Activated naive CD4-positive, alpha-beta T cell (primary cell): ENCODE measurements at regions not wholly inside any gene's neighbourhood (a gene's known extent, or its start where the extent isn't known, plus 50 kb on each side); places are given as distances from the start of the nearest gene placed in this dataset.
"Not testable (repeated sequence)": the region's sequence is repeated elsewhere in the genome, so short reads cannot be mapped to it uniquely, and the experiment has no call there.

ENCODE experiments used
- DNase-seq, 4 experiments: peaks; one replicate each; lab custom pipeline; 2025; lab: John Stamatoyannopoulos, UW

DNA sequence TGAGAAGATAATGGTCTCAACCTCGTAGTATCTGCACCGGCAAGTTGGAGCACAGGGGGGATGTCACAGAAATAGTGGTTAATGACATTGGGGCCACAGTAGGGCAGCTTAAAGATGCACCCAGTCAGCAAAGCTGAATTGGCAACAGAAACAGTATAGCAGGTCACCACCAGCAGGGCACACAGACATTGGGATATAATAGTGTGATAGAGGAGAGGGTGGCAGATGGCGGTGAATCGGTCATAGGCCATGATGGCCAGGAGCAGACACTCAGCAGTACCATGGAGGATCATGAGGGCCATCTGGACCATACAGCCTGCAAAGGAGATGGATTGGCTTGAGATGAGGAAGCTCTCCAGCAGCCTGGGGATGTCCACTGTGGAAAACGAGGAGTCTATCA lies 106.0 kb upstream of the OR9Q1 start:
- no peak for DNase-seq

DNA sequence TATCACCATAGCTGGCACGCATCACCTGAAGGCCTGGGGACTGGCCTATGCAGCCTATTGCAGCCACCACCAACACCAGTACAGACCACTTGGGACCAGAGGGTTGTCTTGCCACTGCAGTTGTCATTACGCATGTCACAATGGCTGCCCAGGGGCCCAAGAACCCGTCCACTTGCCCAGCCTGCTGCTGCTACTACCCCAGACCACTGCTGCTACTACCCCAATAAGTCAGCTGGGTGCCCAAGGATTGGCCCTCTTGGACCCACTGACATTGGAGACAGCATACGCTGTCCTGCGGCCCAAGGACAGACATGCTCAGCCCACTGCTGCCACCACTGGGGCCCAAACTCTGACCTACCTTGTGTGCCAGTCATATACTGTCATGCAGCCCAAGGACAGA lies 102.7 kb upstream of the OR9Q1 start:
- no peak for DNase-seq

DNA sequence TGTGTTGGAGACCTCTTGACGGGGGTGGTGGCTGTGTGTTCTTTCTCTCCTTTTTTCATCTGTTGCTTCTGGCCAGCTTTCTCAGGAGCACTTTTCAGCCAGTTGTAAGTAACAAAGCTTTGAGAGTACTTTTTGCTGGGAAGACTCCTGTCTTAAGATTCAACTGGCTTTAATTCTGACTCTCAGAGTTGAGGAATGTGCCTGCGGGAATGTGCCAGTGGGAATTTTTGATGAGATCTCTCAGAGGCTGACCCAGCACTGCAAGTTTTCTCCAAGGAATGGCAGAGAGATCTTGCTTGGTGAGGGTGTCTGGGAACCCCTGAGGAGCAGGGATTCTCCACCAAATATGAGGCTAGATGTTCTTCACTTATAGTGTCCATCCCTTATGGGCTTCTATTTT lies 91.6 kb upstream of the OR9Q1 start:
- no peak for DNase-seq

DNA sequence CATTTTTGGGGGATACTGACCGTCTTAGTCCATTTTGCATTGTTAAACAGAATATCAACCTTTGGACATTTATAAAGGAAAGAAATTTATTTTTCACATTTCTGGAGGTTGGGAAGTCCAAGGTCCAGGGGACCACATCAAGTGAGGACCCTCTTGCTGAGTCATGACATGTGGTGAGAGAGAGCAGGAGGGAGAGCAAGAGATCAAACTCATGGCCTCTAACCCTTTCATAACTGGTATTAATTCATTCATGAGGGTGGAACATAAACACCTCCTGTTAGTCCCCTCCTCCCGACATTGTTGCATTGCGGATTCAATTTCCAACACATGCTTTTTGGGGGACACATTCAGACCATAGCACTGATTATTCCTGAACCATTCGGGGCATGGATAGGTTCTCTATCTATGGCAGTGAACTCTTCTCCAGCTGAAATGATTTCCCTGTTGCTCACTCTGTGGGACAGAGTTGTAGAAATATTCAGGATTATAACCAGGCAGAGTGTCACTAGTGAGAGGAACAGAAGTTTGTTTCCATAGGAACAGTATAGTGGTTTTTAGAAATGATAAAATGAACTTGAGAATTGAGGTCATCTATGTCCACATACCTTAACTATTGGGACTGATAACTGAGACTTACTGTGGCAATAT lies 88.2 kb upstream of the OR9Q1 start:
- no peak for DNase-seq

DNA sequence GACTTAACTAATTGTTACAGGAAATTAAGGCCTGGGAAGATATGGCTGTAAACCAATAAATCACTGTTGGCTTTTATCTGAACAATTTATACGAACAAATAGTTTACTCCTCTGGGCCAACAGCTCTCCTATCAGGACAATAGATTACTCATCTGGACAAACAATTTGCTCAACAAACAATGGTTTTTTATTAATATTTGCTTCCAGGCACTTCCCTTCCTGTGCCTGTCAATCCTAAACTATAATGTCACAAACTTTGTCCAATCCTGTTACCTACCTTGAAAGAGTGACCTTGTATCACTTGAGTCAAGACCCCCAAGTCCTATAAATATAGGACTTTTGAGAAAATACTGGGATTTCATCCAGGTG lies 87.6 kb upstream of the OR9Q1 start:
- DNase-seq, result no peak

DNA sequence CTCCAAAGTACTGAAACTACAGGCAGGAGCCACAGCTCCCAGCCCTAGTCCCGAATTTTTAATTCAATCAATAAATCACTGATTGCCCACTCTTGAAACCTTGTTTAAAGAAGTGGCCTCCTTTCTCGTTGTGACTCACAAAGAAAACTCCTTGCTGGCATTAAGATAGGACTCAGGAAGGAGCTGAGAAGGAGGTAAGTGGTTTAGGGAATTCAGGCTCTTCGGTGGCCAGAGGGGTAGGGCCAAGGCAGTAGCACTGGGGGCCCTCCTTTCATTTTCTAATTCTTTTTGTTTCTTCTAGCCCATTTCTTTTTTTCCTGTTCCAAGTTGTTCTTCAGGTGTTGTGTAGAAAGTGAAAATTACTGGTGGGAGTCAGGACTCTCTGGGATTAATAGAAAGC lies 86.2 kb upstream of the OR9Q1 start:
- DNase-seq, result no peak

DNA sequence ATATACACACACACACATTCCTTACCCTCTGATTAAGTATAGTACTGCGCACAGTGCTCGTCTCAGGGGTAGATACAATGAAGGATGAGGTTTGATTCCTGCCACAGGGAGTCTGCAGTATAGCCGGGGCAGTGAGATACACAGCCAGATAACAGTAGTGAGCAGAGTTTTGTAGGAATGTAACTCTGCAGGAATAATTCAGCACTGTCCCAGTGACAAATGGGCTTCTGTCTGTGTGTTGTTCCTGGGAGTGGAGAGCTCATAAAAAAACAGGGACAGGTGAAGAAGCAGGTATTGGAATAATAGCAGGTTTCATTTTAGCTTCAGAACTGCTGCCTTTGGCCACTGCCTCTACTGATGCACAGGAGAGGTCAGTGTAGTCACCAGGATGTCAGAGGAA lies 85.3 kb upstream of the OR9Q1 start:
- no peak for DNase-seq

DNA sequence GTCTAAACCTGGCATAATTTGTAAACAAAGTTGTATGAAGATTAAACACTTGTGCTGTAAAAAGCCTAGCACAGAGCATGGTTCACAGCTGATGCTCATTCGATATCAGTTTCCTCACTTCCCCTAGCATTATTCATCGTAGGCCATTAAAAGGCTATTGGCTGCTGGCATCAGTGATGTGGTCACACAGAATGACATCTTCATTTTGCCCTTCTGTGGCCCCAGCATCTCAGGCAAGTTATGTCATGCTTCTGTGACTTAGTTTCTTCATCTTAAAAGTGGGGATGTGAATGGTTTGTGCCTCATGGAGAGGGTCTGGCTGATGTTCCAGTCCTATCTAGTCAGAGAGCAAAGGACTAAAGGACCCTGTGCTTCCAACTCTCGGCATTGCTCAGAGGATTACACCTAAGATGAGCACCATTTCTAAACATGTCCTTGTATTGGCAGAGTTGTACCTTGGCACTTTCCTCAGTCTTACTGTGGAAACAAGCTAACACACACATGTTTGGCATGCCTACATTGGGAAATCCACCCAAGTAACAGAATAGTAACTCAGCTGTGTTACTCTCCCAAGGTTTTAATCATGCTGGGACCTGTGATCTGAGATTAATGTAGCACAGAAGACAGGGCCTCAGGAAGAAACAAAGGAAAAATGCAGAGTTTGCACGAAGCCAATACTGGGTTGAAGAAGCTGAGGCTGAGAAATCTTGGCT lies 83.5 kb upstream of the OR9Q1 start:
- DNase-seq, result no peak

DNA sequence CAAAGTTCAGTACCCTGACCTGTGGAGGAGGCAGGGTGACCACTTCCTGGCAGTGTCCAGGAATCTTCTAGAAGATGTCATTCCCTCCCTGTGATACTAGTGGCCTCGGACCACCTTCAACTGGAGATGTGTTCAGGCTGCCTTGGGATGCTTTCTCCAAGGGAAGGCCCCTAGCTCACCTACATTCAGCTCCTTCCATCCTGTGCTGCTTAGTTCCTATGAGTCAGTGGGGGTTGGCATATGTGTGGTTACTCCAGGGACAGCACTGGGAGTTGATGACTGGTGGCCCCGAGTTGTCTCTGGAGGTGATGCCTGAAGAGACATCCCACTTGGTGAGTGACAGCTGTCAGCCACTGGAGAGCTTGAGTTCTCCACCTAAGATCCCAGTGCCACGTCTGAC lies 81.8 kb upstream of the OR9Q1 start:
- DNase-seq, result no peak

DNA sequence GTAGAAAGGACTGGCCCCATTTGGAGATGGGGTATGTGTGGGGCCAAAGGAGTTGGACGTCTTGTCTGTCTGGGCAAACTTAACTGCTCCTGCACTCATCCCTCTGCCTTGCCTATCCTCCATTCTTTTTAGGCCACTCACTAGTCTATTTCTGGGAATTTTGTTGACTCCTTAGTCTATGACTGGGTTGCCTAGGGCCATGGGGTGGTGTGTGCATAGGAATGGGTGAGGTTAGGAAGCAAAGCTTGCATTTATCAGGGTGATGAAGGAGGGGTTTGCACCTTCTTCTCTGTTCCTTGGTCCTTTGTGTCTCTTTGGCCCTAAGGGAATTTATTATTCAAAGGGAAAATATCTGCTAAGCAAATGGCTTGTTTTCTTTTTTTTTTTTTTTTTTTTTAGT lies 80.9 kb upstream of the OR9Q1 start:
- no peak for DNase-seq

DNA sequence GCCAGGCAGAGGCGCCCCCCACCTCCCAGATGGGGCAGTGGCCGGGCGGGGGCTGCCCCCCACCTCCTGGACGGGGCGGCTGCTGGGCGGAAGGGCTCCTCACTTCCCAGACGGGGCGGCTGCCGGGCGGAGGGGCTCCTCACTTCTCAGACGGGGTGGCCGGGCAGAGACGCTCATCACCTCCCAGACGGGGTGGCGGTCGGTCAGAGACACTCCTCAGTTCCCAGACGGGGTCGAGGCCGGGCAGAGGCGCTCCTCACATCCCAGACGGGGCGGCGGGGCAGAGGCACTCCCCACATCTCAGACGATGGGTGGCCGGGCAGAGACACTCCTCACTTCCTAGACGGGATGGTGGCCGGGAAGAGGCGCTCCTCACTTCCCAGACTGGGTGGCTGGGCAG lies 79.9 kb upstream of the OR9Q1 start:
- DNase-seq, result not testable (repeated sequence)

DNA sequence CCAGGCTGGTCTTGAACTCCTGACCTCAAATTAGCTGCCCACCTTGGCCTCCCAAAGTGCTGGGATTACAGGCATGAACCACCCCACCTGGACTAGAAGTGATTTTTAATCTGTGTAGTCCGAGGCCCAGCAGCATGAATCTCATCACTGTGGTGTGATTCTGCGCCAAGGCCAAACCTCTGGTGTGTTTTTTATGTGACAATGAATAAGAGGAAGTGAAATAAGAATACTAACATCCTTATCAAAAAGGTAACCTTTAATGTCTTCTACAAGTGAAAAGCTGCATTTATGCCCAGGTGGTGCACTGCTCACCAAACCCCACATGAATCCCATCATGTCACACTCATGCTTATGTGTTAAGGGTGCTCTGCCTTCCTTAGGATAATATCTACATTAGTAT lies 77.1 kb upstream of the OR9Q1 start:
- DNase-seq, result no peak

DNA sequence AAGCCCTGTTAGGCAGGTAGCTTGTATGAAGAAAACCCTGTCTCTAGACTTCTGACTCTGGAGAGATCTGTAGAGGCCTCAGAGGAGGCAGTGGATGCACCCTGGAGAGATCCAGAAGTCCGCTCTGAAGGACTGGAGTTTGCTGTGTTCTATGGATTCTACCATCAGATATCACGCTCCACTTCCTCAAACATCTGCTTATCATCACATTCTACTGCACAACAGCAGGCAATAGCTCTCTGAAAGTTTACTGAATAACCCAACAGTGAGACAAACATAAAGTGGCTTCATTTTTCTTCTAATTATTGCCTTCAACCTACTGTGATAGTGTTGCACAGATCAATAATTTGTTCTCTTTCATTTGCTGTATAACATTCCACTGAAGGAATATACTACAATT lies 59.0 kb upstream of the OR9Q1 start:
- no peak for DNase-seq

DNA sequence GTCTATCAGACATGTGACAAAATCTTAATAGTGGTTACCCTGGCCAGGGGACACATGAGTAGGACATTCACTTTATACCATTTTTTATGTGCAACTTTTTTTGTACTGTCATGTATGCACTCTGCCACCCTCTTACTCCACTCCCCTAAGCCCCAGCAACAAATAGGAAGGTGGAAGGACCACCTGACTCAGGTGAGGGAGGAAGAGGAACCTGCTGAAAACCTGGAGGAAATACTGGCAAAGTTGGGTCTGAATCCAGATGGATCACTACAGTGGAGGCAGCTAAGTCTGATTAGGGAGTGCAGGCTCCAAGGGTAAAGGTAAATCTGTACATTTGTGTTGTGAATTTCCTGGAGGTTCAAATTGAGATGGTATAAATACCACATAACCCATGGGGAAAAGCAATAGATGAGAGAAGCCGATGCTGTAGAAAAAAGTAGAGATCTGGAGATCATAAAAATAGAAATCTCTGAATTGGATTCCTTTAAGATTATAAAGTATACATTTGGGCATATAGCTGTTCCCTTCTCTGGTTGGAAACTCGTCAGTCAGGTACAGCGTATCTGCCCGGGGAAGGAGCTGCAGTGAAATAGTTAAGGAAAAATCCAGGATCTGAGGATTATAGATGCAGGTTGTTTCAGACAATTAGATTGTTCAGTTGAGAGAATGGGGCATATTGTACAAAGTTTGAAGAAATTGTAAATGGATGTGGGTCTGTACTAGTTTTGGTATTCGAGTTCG lies 52.2 kb upstream of the OR9Q1 start:
- no peak for DNase-seq

DNA sequence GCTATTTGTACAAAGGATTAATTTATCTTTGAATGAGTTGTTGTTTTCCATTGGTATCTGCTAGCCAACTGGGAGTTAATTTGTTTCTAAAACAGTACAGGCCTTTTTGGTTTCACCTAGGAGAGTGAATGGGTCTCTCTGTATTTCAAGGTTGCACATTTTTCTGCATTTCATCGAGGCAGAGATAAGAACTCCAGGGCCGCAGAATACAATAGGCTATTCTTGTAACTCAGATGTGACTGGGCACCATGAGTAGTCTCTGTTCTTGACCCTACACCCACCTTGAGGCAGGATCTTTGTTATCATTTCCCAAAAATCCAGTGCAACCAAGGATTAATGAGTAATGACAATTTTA lies 51.7 kb upstream of the OR9Q1 start:
- no peak for DNase-seq
